IMR-90 (cell line): ENCODE measurements at regions not wholly inside any gene's neighbourhood (a gene's known extent, or its start where the extent isn't known, plus 50 kb on each side); places are given as distances from the start of the nearest gene placed in this dataset.

Experiments used
- ATAC-seq: fragments of 200-7000 bp; cut with Tn5 transposase; 2 replicates; pipeline ENCODE4 v1.9.1; 2020; ENCODE audit warnings: low read depth, mild to moderate bottlenecking, moderate library complexity
- BruUV-seq: library from RNA; stranded (reverse); fragments of 400-500 nt; replicated peaks from 2 replicates; lab custom pipeline; 2021; lab: Mats Ljungman, UMichigan
- CTCF ChIA-PET: fragments of 300-600 bp; formaldehyde crosslinking; extraction: SDS; loops from one replicate; lab custom pipeline; 2021; ENCODE audit warnings: antibody characterized with exemption; lab: Yijun Ruan, JAX
- POLR2A ChIA-PET: fragments of 300-600 bp; sonication (Branson Sonifier 250); formaldehyde crosslinking; loops from one replicate; lab custom pipeline; 2022; ENCODE audit warnings: antibody characterized with exemption; ENCODE audit not compliant: unreplicated experiment; lab: Charles Lee
- DNase-seq: peaks from one replicate; pipeline ENCODE4 v3.0.0; 2013
- H2AFZ ChIP-seq: replicated peaks from 2 replicates; pipeline ENCODE3; 2013; ENCODE audit warnings: low read length, mild to moderate bottlenecking; ENCODE audit not compliant: poor library complexity
- H2AK5ac ChIP-seq: 2 replicates; pipeline ENCODE4 v1.6.1; 2013; ENCODE audit warnings: low read depth, low read length, inconsistent platforms
- H2AK9ac ChIP-seq: replicated peaks from 2 replicates; pipeline ENCODE3; 2013; ENCODE audit warnings: mild to moderate bottlenecking, low read depth, low read length, moderate library complexity; ENCODE audit not compliant: poor library complexity
- H2BK120ac ChIP-seq: 2 replicates; pipeline ENCODE4 v1.6.1; 2013; ENCODE audit warnings: low read depth, low read length, inconsistent platforms
- H2BK15ac ChIP-seq: 3 replicates; pipeline ENCODE4 v1.6.1; 2013; ENCODE audit warnings: low read depth, low read length, inconsistent platforms
- H2BK20ac ChIP-seq: 2 replicates; pipeline ENCODE4 v1.6.1; 2013; ENCODE audit warnings: low read depth, mild to moderate bottlenecking, inconsistent platforms, low read length, moderate library complexity
- H2BK5ac ChIP-seq: 2 replicates; pipeline ENCODE4 v1.6.1; 2013; ENCODE audit warnings: mild to moderate bottlenecking, low read depth, low read length, inconsistent platforms; ENCODE audit not compliant: poor library complexity, severe bottlenecking
- H3K14ac ChIP-seq: replicated peaks from 2 replicates; pipeline ENCODE4 v1.6.1; 2013; ENCODE audit warnings: low read depth, low read length, inconsistent platforms
- H3K18ac ChIP-seq: 2 replicates; pipeline ENCODE4 v1.6.1; 2013; ENCODE audit warnings: low read depth, low read length, control low read depth
- H3K23ac ChIP-seq: 2 replicates; pipeline ENCODE4 v1.6.1; 2013; ENCODE audit warnings: low read depth, low read length, inconsistent platforms
- H3K27ac ChIP-seq: 2 replicates; pipeline ENCODE4 v1.5.1; 2013; ENCODE audit warnings: mild to moderate bottlenecking, control low read depth, low read length; ENCODE audit not compliant: insufficient read depth
- H3K27me3 ChIP-seq: 2 replicates; pipeline ENCODE4 v1.6.1; 2013; ENCODE audit warnings: low read length; ENCODE audit not compliant: control insufficient read depth, insufficient read depth
- H3K36me3 ChIP-seq: 2 replicates; pipeline ENCODE4 v1.6.1; 2013; ENCODE audit warnings: low read length, mixed read lengths; ENCODE audit not compliant: control insufficient read depth, insufficient read depth
- H3K4ac ChIP-seq: 2 replicates; pipeline ENCODE4 v1.6.1; 2013; ENCODE audit warnings: low read depth, low read length, inconsistent platforms
- H3K4me1 ChIP-seq: 2 replicates; pipeline ENCODE4 v1.6.1; 2013; ENCODE audit warnings: low read length, mixed read lengths; ENCODE audit not compliant: control insufficient read depth, insufficient read depth
- H3K4me2 ChIP-seq: 2 replicates; pipeline ENCODE4 v1.6.1; 2013; ENCODE audit warnings: low read depth, mild to moderate bottlenecking, control low read depth, low read length, moderate library complexity
- H3K4me3 ChIP-seq: 2 replicates; pipeline ENCODE4 v1.5.1; 2013; ENCODE audit warnings: low read depth, mild to moderate bottlenecking, control low read depth, low read length, moderate library complexity; ENCODE audit not compliant: insufficient read depth
- H3K56ac ChIP-seq: 2 replicates; pipeline ENCODE4 v1.6.1; 2013; ENCODE audit warnings: low read length, inconsistent platforms; ENCODE audit not compliant: insufficient read depth; ENCODE audit errors: extremely low read depth
- H3K79me1 ChIP-seq, 2 experiments: 2 replicates each; pipeline ENCODE4 v1.6.1; 2013; ENCODE audit warnings: low read length in 2 of 2, inconsistent platforms in 1 of 2, low read depth in 1 of 2
- H3K9ac ChIP-seq: 2 replicates; pipeline ENCODE4 v1.6.1; 2013; ENCODE audit warnings: low read depth, low read length, control low read depth
- H3K9me1 ChIP-seq: 2 replicates; pipeline ENCODE4 v1.6.1; 2013; ENCODE audit warnings: low read length, inconsistent platforms; ENCODE audit not compliant: insufficient read depth
- H3K9me3 ChIP-seq: 2 replicates; pipeline ENCODE4 v1.6.1; 2013; ENCODE audit warnings: low read length; ENCODE audit not compliant: control insufficient read depth, insufficient read depth
- H4K20me1 ChIP-seq: 2 replicates; pipeline ENCODE4 v1.6.1; 2013; ENCODE audit warnings: low read length, inconsistent platforms; ENCODE audit not compliant: insufficient read depth
- H4K5ac ChIP-seq: 2 replicates; pipeline ENCODE4 v1.6.1; 2013; ENCODE audit warnings: mild to moderate bottlenecking, low read depth, low read length, control low read depth
- H4K8ac ChIP-seq, 2 experiments: 2 replicates each; pipeline ENCODE4 v1.6.1; 2013; ENCODE audit warnings: low read depth in 2 of 2, low read length in 2 of 2, control low read depth in 1 of 2, inconsistent platforms in 1 of 2
- H4K91ac ChIP-seq: 2 replicates; pipeline ENCODE4 v1.6.1; 2013; ENCODE audit warnings: low read depth, low read length, inconsistent platforms; ENCODE audit not compliant: insufficient read depth
- CEBPB ChIP-seq: IDR thresholded peaks from 2 replicates; pipeline ENCODE4 v1.6.1; 2012; ENCODE audit warnings: low read depth, low read length, improper control_type of control experiment
- MAFK ChIP-seq: IDR thresholded peaks from 2 replicates; pipeline ENCODE4 v1.6.1; 2012; ENCODE audit warnings: low read depth, low read length, improper control_type of control experiment
- NFE2L2 ChIP-seq: fragments of 150-350 bp; IDR thresholded peaks from 2 replicates; pipeline ENCODE4 v1.6.1; 2016; ENCODE audit warnings: low read depth, mild to moderate bottlenecking, low read length
- SMC3 ChIP-seq: fragments of 150-350 bp; IDR thresholded peaks from 2 replicates; pipeline ENCODE4 v1.6.1; 2016; ENCODE audit warnings: low read depth, mild to moderate bottlenecking, antibody characterized with exemption, low read length, moderate library complexity
- WGBS, 2 experiments: methylation state at CpG; one replicate each; pipeline versions ENCODE4 v1.1.5 to v1.1.7; 2013; ENCODE audit warnings: missing lambda C conversion rate in 2 of 2; ENCODE audit not compliant: insufficient read length in 1 of 2; ENCODE audit errors: extremely low coverage in 2 of 2; 5-methylcytosine and 5-hydroxymethylcytosine counted together
- dilution Hi-C: fragments of 300-500 bp; cut with HindIII; formaldehyde crosslinking; loops from one replicate; pipeline ENCODE4 v1.14.3; 2018; ENCODE audit warnings: low sequenced_read_pairs; ENCODE audit not compliant: unreplicated experiment
- in situ Hi-C: fragments of 300-500 bp; cut with MboI; formaldehyde crosslinking; loops from 3 replicates; pipeline ENCODE4 v1.14.3; 2019; ENCODE audit warnings: low sequenced_read_pairs, inconsistent platforms, mixed read lengths
- intact Hi-C: fragments of 100-400 bp; cut with micrococcal nuclease; formaldehyde crosslinking; loops from 2 replicates; pipeline ENCODE4 v1.10.0; 2022
- TF ChIP-seq, protein P1 (sequence below): fragments of 150-350 bp; IDR thresholded peaks from 2 replicates; pipeline ENCODE4 v1.6.1; 2016; ENCODE audit warnings: low read depth, mild to moderate bottlenecking, low read length, moderate library complexity, borderline replicate concordance
- TF ChIP-seq, protein P2 (sequence below): conservative IDR thresholded peaks from 2 replicates; pipeline ENCODE4 v1.5.1; 2012; ENCODE audit warnings: mild to moderate bottlenecking, low read depth, low read length, improper control_type of control experiment

DNA sequence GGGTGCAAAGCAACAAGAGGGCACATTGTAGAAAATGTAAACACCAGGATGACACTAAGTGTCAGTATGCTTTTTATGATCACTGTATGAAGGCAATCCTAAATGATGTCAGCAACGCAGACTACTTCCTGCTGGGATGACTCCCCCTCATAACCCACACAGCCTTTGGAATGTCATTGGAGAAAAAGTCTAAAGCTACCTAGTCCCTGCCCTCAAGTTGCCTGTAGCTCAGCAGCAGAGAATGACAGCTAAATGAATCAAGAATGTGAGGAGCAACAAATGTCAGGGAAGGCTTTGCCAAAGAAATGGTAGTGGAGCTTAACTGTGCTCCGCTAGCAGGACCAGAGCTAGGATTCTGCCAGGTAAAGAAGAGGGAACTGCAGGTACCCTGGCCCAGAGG, 555.6 kb downstream of the CD83 start:
- H4K8ac ChIP-seq, result peak overlapping the region in 1 of 2 experiments; percentile 11; a peak in 1 of 4 replicates

More for the DNA sequence above, 555.6 kb downstream of the CD83 start:
- Histone ChIP-seq H3K27ac (no peak overlapping the region; the same call in 1 of the 2 replicates), H2AK9ac (peak overlapping the region; percentile 43), H3K4ac (peak overlapping the region; percentile 69), H3K4me2 (no peak overlapping the region), H2BK120ac (peak overlapping the region; percentile 30; the same call in 1 of the 2 replicates), H2BK5ac (no peak overlapping the region), H3K4me1 (peaks cover 15% of the 10 kb centered on the region), H4K20me1 (no peaks in the 10 kb centered on the region), H3K9ac (no peak overlapping the region), H2BK20ac (peak overlapping the region; percentile 32; the same call in 1 of the 2 replicates), H2AK5ac (peak overlapping the region; percentile 63), H4K91ac (0 out of 2 replicates have a peak overlapping the region, but pooled peaks have one; percentile 3), H3K9me1 (peaks cover 11% of the 10 kb centered on the region), H3K4me3 (no peak overlapping the region), H2AFZ (no peak overlapping the region), H3K23ac (no peak overlapping the region), H3K27me3 (no peaks in the 10 kb centered on the region), H3K18ac (no peak overlapping the region), H3K14ac (peak overlapping the region; percentile 80), H3K9me3 (no peaks in the 10 kb centered on the region), H2BK15ac (0 out of 3 replicates have a peak overlapping the region, but pooled peaks have one; percentile 2), H3K36me3 (no peaks in the 10 kb centered on the region), H3K56ac (no peak overlapping the region), H4K5ac (no peak overlapping the region), H3K79me1 (no peaks in the 10 kb centered on the region)
- dilution Hi-C loops (no loop called here), intact Hi-C loops (no loop called here), in situ Hi-C loops (no loop called here)
- ChIA-PET POLR2A (no interaction called here), CTCF (interaction anchor here (0.6 to 2.2 kb wide), 3 partner anchors 12 to 636 kb away, joined by 3 to 6 read pairs (median 3); no protein-coding TSS in a partner anchor)
- ATAC-seq (peak; percentile 46; the same call in 1 of the 2 replicates), DNase-seq (peak; percentile 83)
- WGBS, 2 experiments, result no CpG with 5 or more reads among the region's 2 CpGs
- TF ChIP-seq NFE2L2, result no peak
- TF ChIP-seq, protein P1, sequence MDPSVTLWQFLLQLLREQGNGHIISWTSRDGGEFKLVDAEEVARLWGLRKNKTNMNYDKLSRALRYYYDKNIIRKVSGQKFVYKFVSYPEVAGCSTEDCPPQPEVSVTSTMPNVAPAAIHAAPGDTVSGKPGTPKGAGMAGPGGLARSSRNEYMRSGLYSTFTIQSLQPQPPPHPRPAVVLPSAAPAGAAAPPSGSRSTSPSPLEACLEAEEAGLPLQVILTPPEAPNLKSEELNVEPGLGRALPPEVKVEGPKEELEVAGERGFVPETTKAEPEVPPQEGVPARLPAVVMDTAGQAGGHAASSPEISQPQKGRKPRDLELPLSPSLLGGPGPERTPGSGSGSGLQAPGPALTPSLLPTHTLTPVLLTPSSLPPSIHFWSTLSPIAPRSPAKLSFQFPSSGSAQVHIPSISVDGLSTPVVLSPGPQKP, result no peak
- no peak for TF ChIP-seq SMC3
- TF ChIP-seq, protein P2, sequence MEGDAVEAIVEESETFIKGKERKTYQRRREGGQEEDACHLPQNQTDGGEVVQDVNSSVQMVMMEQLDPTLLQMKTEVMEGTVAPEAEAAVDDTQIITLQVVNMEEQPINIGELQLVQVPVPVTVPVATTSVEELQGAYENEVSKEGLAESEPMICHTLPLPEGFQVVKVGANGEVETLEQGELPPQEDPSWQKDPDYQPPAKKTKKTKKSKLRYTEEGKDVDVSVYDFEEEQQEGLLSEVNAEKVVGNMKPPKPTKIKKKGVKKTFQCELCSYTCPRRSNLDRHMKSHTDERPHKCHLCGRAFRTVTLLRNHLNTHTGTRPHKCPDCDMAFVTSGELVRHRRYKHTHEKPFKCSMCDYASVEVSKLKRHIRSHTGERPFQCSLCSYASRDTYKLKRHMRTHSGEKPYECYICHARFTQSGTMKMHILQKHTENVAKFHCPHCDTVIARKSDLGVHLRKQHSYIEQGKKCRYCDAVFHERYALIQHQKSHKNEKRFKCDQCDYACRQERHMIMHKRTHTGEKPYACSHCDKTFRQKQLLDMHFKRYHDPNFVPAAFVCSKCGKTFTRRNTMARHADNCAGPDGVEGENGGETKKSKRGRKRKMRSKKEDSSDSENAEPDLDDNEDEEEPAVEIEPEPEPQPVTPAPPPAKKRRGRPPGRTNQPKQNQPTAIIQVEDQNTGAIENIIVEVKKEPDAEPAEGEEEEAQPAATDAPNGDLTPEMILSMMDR, result no peak
- TF ChIP-seq MAFK, result no peak
- 0 out of 2 replicates have a peak, but pooled peaks have one; percentile 6 for TF ChIP-seq CEBPB
- BruUV-seq, result no TSS peak
